T-helper 1 cell (primary cell): ENCODE measurements at regions not wholly inside any gene's neighbourhood (a gene's known extent, or its start where the extent isn't known, plus 50 kb on each side); places are given as distances from the start of the nearest gene placed in this dataset.
A peak's percentile ranks its signal among the peaks of the same experiment; 100 is the strongest.

ENCODE experiments used
- DNase-seq, 5 donors: peaks; one replicate each; pipeline ENCODE4 v3.0.0-alpha.2; 2012 to 2020

- no peak for DNase-seq
These were observed 718.0 kb downstream of the UTRN start for GRCh38 chr6:145003145-145003544.

GRCh38 chr6:145006914-145007313 is 721.8 kb downstream of the UTRN start:
- no peak for DNase-seq

GRCh38 chr6:145008715-145009114 is 723.6 kb downstream of the UTRN start:
- DNase-seq, result no peak

- DNase-seq, result no peak
These were observed 724.6 kb downstream of the UTRN start for GRCh38 chr6:145009711-145010110.

GRCh38 chr6:145012039-145012662 is 723.2 kb downstream of the EPM2A start:
- DNase-seq, result no peak

GRCh38 chr6:145015739-145016558 is 719.4 kb downstream of the EPM2A start:
- peak in 1 of 5 donors; percentile 74 for DNase-seq

- DNase-seq, result no peak
These were observed 718.3 kb downstream of the EPM2A start for GRCh38 chr6:145017051-145017450.

GRCh38 chr6:145017516-145017915 is 717.8 kb downstream of the EPM2A start:
- DNase-seq, result peak in 1 of 5 donors; percentile 26

- no peak for DNase-seq
These were observed 717.3 kb downstream of the EPM2A start for GRCh38 chr6:145018027-145018426.

- DNase-seq, result no peak
These were observed 715.2 kb downstream of the EPM2A start for GRCh38 chr6:145020114-145020513.

GRCh38 chr6:145020543-145020942 is 714.8 kb downstream of the EPM2A start:
- no peak for DNase-seq

GRCh38 chr6:145022199-145022796 is 713.0 kb downstream of the EPM2A start:
- no peak for DNase-seq

GRCh38 chr6:145023116-145023726 is 712.1 kb downstream of the EPM2A start:
- DNase-seq, result no peak

- DNase-seq, result no peak
These were observed 709.8 kb downstream of the EPM2A start for GRCh38 chr6:145025488-145025887.

- DNase-seq, result no peak
These were observed 709.0 kb downstream of the EPM2A start for GRCh38 chr6:145026267-145026679.

GRCh38 chr6:145028144-145028818 is 707.0 kb downstream of the EPM2A start:
- peak in 1 of 5 donors; percentile 33 for DNase-seq

- DNase-seq, result no peak
These were observed 704.3 kb downstream of the EPM2A start for GRCh38 chr6:145031001-145031400.

- no peak for DNase-seq
These were observed 703.4 kb downstream of the EPM2A start for GRCh38 chr6:145031962-145032361.

- DNase-seq, result no peak
These were observed 702.7 kb downstream of the EPM2A start for GRCh38 chr6:145032562-145033145.

GRCh38 chr6:145034664-145035063 is 700.7 kb downstream of the EPM2A start:
- DNase-seq, result no peak

GRCh38 chr6:145036236-145036635 is 699.1 kb downstream of the EPM2A start:
- no peak for DNase-seq

- no peak for DNase-seq
These were observed 698.3 kb downstream of the EPM2A start for GRCh38 chr6:145036848-145037567.
